Activated T-helper 2 cell treated with anti-CD3 and anti-CD28 coated beads, Interferon-gamma antibody, Interleukin-2, Interleukin-4, amounts not matched to agents 10 μg/mL and 5 μg/mL and 100 μg/mL, durations not matched to agents 14 hours and 24 hours and 36 hours (primary cell): ENCODE measurements at regions not wholly inside any gene's neighbourhood (a gene's known extent, or its start where the extent isn't known, plus 50 kb on each side); places are given as distances from the start of the nearest gene placed in this dataset.

Experiments used
- DNase-seq: peaks from one replicate; pipeline ENCODE4 v3.0.0; 2021; ENCODE audit warnings: low spot score
- H3K27ac Mint-ChIP-seq: one replicate; pipeline ENCODE4 v1.8.0; 2021; ENCODE audit warnings: mixed read lengths
- H3K27me3 Mint-ChIP-seq: one replicate; pipeline ENCODE4 v1.8.0; 2021; ENCODE audit warnings: low read depth, mixed read lengths
- H3K36me3 Mint-ChIP-seq: one replicate; pipeline ENCODE4 v1.8.0; 2021; ENCODE audit warnings: low read depth, mixed read lengths
- H3K4me1 Mint-ChIP-seq: one replicate; pipeline ENCODE4 v1.8.0; 2021; ENCODE audit warnings: low read depth, mixed read lengths
- H3K4me3 Mint-ChIP-seq: one replicate; pipeline ENCODE4 v1.8.0; 2021; ENCODE audit warnings: low read depth, mild to moderate bottlenecking, moderate library complexity, mixed read lengths
- H3K9me3 Mint-ChIP-seq: one replicate; pipeline ENCODE4 v1.8.0; 2021; ENCODE audit warnings: mixed read lengths
- intact Hi-C: fragments of 100-400 bp; cut with micrococcal nuclease; formaldehyde crosslinking; loops from one replicate; pipeline ENCODE4 v1.15.1; 2023

- Mint-ChIP-seq H3K9me3 (no peaks in the 10 kb centered on the region), H3K4me1 (peaks cover 58% of the 10 kb centered on the region), H3K4me3 (no peak overlapping the region), H3K36me3 (peaks cover 9% of the 10 kb centered on the region), H3K27ac (no peak overlapping the region), H3K27me3 (no peaks in the 10 kb centered on the region)
- intact Hi-C loops = no loop called here
- no peak for DNase-seq
These were observed 123.4 kb upstream of the IRF2BP2 start for GRCh38 chr1:234733427-234733826.

- peaks cover 61% of the 10 kb centered on the region for H3K4me1 Mint-ChIP-seq
- DNase-seq = no peak
- no peaks in the 10 kb centered on the region for H3K27me3 Mint-ChIP-seq
- no peak overlapping the region for H3K4me3 Mint-ChIP-seq
- no peaks in the 10 kb centered on the region for H3K9me3 Mint-ChIP-seq
- peaks cover 15% of the 10 kb centered on the region for H3K36me3 Mint-ChIP-seq
- intact Hi-C loops = no loop called here
- peak overlapping the region; percentile 97 for H3K27ac Mint-ChIP-seq
These were observed 122.9 kb upstream of the IRF2BP2 start for GRCh38 chr1:234732671-234733390.

- intact Hi-C loops = no loop called here
- Mint-ChIP-seq H3K27ac (peak overlapping the region; percentile 97), H3K4me1 (peaks cover 64% of the 10 kb centered on the region), H3K9me3 (no peaks in the 10 kb centered on the region), H3K4me3 (no peak overlapping the region), H3K36me3 (peaks cover 16% of the 10 kb centered on the region), H3K27me3 (no peaks in the 10 kb centered on the region)
- DNase-seq = no peak
These were observed 122.3 kb upstream of the IRF2BP2 start for GRCh38 chr1:234732260-234732659.

DNA sequence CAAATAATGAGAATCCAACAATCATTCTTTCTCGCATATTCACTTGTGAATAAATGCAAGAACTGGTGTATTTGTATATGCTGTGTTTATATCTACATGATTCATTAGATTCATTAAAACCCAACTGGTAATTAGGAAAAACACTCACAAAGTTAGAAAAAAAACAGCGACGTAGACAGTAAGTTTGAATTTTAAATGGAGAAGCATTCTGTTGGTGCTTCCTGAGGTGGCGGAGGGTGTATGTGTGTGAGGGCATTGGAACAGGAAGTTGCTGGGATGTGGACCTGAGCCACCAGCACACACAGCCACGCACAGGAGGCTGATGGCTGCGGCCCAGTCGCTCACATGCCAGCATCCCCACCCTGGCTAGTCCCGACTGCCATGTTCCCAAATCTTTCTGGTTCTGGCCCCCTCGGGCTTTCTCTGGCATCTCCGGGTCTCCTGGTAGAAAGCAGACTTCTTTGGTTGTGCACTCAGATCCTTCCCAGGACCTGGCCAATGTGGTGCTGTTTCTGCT lies 121.6 kb upstream of the IRF2BP2 start:
- intact Hi-C loops = loop anchor here (1.0 to 2.0 kb wide), 10 partner anchors 8 to 346 kb away; no protein-coding TSS in a partner anchor
- H3K4me1 Mint-ChIP-seq = peaks cover 68% of the 10 kb centered on the region
- peak overlapping the region; percentile 97 for H3K27ac Mint-ChIP-seq

DNA sequence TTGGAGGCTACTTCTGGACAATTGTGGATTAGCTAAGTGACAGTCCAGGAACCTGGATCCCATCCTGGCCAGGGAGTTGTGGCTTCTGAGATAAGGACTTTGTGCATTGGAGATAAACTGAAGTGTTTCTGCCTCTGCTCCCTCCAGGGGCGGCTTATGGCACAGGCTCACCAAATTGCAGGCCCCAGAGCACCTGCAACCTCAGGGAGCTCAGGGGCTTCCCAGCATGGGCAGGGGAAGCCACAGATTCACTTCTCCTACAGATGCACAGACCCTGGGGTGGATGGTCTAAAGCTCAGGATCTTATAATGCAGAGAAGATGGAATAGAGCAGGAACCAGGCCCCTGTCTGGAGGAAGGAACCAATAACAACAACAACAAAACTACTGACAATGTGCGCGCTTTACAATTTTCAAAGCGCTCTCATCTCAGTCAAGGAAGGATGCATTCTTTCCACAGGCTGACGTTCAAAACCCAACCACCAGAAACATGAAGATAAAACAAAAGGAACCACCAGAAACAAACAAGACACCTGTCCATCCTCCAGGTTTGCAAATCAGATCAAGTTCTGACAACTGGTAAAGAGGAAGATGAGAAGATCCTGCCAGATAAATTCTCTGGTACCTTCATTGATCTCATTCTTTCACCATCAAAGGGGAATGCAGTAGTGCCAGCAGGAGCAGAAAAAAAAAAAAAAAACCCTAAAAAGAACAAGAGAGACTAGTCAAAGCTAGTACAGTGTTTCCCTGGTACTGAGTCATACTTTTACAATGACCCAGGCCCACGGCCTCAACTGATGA lies 121.0 kb upstream of the IRF2BP2 start:
- Mint-ChIP-seq H3K4me3 (no peak overlapping the region), H3K9me3 (no peaks in the 10 kb centered on the region), H3K4me1 (peaks cover 74% of the 10 kb centered on the region), H3K27ac (peak overlapping the region; percentile 97), H3K27me3 (no peaks in the 10 kb centered on the region), H3K36me3 (peaks cover 20% of the 10 kb centered on the region)
- intact Hi-C loops = loop anchor here (1.0 to 2.0 kb wide), 10 partner anchors 8 to 346 kb away; no protein-coding TSS in a partner anchor
- DNase-seq = peak; percentile 36

More for the DNA sequence above, 121.6 kb upstream of the IRF2BP2 start:
- no peaks in the 10 kb centered on the region for H3K9me3 Mint-ChIP-seq
- no peaks in the 10 kb centered on the region for H3K27me3 Mint-ChIP-seq
- H3K4me3 Mint-ChIP-seq = peak overlapping the region; percentile 10
- no peak for DNase-seq
- peaks cover 20% of the 10 kb centered on the region for H3K36me3 Mint-ChIP-seq

GRCh38 chr1:234730475-234730769 lies 120.4 kb upstream of the IRF2BP2 start:
- peaks cover 22% of the 10 kb centered on the region for H3K36me3 Mint-ChIP-seq
- H3K27ac Mint-ChIP-seq = peak overlapping the region; percentile 97
- intact Hi-C loops = loop anchor here (2.0 kb wide), 2 partner anchors 146 to 230 kb away; no protein-coding TSS in a partner anchor
- H3K9me3 Mint-ChIP-seq = no peaks in the 10 kb centered on the region
- peaks cover 80% of the 10 kb centered on the region for H3K4me1 Mint-ChIP-seq
- no peak overlapping the region for H3K4me3 Mint-ChIP-seq
- no peaks in the 10 kb centered on the region for H3K27me3 Mint-ChIP-seq
- DNase-seq = no peak

DNA sequence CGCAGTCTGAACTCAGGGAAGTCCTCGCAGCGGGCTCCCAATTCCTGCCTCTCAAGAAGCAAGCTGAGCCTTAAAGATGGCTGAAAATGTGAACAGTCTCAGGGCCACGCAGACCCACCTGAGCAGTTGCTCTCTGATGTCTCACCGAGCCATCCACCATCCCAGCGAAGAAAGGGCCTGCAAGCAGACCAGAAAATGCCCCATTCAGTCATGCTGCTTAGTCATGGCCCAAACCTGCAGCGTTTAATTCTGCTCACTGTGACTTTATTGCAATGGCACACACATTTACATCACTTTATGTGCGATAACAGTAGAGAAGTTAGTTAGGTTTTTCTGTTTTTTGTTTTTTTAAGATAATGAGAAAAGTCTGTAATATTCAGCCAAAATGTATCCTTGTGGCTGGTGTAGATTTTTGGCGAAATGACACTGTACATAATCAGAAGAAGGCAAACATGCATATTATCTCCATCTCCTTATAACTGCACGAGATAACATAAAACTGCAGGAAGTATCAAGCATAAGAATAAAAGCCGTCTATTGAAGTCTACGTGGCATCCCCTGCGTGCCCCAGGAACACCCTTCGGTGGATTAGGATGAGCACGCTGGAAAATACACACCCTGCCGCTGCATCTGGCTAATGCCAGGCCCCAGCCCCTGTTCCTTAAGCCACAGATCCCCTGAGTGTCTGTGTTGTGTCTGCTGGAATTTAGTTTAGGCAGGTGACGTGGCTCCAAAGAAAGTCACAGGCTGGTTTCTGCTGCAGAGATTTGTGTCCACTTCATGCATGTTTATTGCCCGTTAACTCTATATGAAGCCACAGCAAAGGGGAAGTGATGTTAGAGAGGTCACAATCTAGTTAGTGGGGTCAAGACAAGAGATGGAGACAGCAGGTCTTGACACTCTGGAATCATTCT lies 119.8 kb upstream of the IRF2BP2 start:
- peak overlapping the region; percentile 97 for H3K27ac Mint-ChIP-seq
- no peaks in the 10 kb centered on the region for H3K9me3 Mint-ChIP-seq
- no peak overlapping the region for H3K4me3 Mint-ChIP-seq
- peaks cover 22% of the 10 kb centered on the region for H3K36me3 Mint-ChIP-seq
- no peaks in the 10 kb centered on the region for H3K27me3 Mint-ChIP-seq
- DNase-seq = no peak
- intact Hi-C loops = loop anchor here (2.0 kb wide), 2 partner anchors 147 to 229 kb away; no protein-coding TSS in a partner anchor
- H3K4me1 Mint-ChIP-seq = peaks cover 81% of the 10 kb centered on the region

DNA sequence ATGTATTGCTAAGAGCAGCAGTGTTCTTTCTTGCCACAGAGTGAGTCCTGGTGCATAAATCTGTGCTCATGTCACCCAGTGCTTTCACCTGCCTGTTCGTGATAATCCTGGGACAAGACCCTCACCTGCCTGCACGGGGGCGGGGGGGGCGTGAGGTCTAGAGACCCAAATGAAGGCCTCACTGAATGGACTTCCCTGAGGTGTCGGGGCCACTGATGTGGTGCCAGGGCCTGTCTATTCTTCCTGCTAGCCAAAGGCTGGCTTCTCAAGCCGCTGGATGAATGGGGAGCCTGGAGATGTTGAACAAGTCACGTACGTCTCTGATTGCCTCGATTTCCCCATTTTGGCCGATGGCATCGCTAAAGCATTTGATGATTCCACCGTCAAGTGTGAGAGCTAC lies 118.8 kb upstream of the IRF2BP2 start:
- Mint-ChIP-seq H3K27me3 (no peaks in the 10 kb centered on the region), H3K4me1 (peaks cover 88% of the 10 kb centered on the region), H3K9me3 (no peaks in the 10 kb centered on the region), H3K36me3 (peaks cover 22% of the 10 kb centered on the region), H3K27ac (peak overlapping the region; percentile 99), H3K4me3 (no peak overlapping the region)
- intact Hi-C loops = no loop called here
- DNase-seq = no peak

- Mint-ChIP-seq H3K4me1 (peaks cover 94% of the 10 kb centered on the region), H3K4me3 (peak overlapping the region; percentile 26), H3K27ac (peak overlapping the region; percentile 99), H3K27me3 (no peaks in the 10 kb centered on the region), H3K9me3 (no peaks in the 10 kb centered on the region), H3K36me3 (peaks cover 22% of the 10 kb centered on the region)
- no peak for DNase-seq
- intact Hi-C loops = loop anchor here (1.0 kb wide), 1 partner anchor 239 kb away; no protein-coding TSS in a partner anchor
These were observed 117.3 kb upstream of the IRF2BP2 start for GRCh38 chr1:234727018-234727940.

DNA sequence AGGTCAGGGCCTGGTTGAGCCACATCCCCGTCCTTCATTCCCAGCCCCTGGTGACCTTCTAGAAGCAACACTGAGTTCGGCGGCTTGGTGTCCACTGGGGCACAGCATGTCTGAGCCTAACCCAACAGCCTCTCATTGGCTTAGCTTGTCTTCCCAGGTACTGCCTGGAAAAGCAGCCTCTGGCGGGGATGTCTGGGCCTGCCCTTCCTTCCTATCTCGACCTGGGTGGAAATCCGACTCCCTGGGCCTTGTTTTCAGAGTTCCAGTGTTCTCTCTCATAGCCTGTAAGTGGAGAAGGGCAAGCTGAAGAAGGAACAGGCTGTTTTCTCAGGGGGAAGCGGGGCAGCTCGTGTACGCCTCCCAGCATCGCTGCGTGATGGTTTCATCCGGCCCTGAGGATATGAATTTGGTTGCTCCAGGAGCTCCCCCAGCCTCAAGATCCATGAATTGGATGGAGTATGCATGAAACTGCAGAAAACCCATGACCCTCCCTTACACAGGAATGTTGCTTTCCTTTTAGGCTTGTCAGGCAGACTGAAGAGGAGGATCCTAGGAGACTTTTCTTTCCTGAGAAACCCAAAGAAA lies 116.5 kb upstream of the IRF2BP2 start:
- DNase-seq = no peak
- intact Hi-C loops = no loop called here
- Mint-ChIP-seq H3K27ac (peak overlapping the region; percentile 99), H3K4me3 (peak overlapping the region; percentile 19), H3K36me3 (peaks cover 22% of the 10 kb centered on the region), H3K27me3 (no peaks in the 10 kb centered on the region), H3K9me3 (no peaks in the 10 kb centered on the region), H3K4me1 (peaks cover 93% of the 10 kb centered on the region)
